ENCODE measurements at regions not wholly inside any gene's neighbourhood (a gene's known extent, or its start where the extent isn't known, plus 50 kb on each side); places are given as distances from the start of the nearest gene placed in this dataset.

DNA sequence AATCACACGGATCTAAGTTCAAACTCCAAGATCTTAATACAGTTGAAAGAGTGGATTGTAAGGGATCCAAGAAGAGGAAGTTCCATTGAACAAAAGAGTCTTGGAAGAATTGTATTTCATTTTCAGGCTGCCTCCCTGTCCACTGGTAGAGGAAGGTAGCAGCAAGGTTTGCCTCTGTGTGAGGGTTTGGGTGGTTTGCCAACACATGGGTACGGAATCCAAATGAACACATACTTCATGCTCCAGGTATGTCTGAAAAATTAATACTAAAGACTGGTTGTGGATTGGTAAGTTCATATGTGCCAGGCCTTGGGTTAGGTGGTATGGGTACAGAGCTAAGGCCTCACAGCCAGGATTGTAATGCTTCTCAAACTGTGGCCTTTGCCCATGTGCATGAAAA lies 523.6 kb upstream of the BOD1L1 start:
- Histone ChIP-seq H2BK12ac (ENCODE audit: insufficient read length, low read depth, low read length) (no peak overlapping the region), H4K5ac (ENCODE audit: insufficient read length, low read depth, low read length) (no peak overlapping the region), H2BK120ac (ENCODE audit: low read depth, low read length, poor library complexity, severe bottlenecking) (no peak overlapping the region), H3K79me1 (ENCODE audit: insufficient read depth, low read depth, low read length, poor library complexity, severe bottlenecking) (no peaks in the 10 kb centered on the region), H3K9ac (ENCODE audit: extremely low read depth, insufficient read length, low read length) (no peak overlapping the region), H3K4me2 (ENCODE audit: insufficient read depth, insufficient read length, low read length) (no peak overlapping the region), H2BK15ac (ENCODE audit: low read depth, low read length) (no peak overlapping the region), H2AFZ (ENCODE audit: low read length) (no peak overlapping the region), H3K18ac (ENCODE audit: insufficient read length, low read depth, low read length) (no peak overlapping the region), H3K56ac (ENCODE audit: insufficient read length, low read depth, low read length) (no peak overlapping the region), H3K23ac (ENCODE audit: insufficient read length, low read depth, low read length) (no peak overlapping the region), H3K9me3 (ENCODE audit: control insufficient read depth, low read depth, low read length) (no peaks in the 10 kb centered on the region), H3K27ac (ENCODE audit: insufficient read length, low read depth, low read length) (no peak overlapping the region), H4K20me1 (ENCODE audit: control insufficient read depth, insufficient read depth, insufficient read length) (no peaks in the 10 kb centered on the region), H3K14ac (ENCODE audit: insufficient read depth, low read length) (no peak overlapping the region), H2BK20ac (ENCODE audit: low read depth, low read length, poor library complexity, severe bottlenecking) (no peak overlapping the region), H3T11ph (ENCODE audit: low read length) (no peak overlapping the region), H3K4me1 (ENCODE audit: insufficient read depth, low read length) (no peaks in the 10 kb centered on the region; the same call in 1 of the 2 replicates), H3K79me2 (ENCODE audit: insufficient read depth, low read length) (no peaks in the 10 kb centered on the region), H3K4ac (ENCODE audit: low read depth, low read length) (no peak overlapping the region), H3K27me3 (ENCODE audit: insufficient read depth, low read length) (no peaks in the 10 kb centered on the region), H4K8ac (replicated peaks; ENCODE audit: insufficient read length, low read depth, low read length) (no peak overlapping the region), H2AK5ac (ENCODE audit: insufficient read length, low read length) (no peak overlapping the region), H4K91ac (ENCODE audit: insufficient read length, low read depth, low read length) (no peak overlapping the region), H3K23me2 (ENCODE audit: insufficient read length, low read depth, low read length, poor library complexity, severe bottlenecking) (no peaks in the 10 kb centered on the region), H2BK5ac (ENCODE audit: insufficient read length, low read length) (no peak overlapping the region)
- Mint-ChIP-seq H3K9me3 (no peaks in the 10 kb centered on the region), H3K27ac (no peak overlapping the region), H3K4me1 (peaks cover 0 to 3% of the 10 kb centered on the region in 2 experiments; a peak in 2 of 4 replicates), H3K4me3 (no peak overlapping the region), H3K27me3 (ENCODE audit: low read depth) (no peaks in the 10 kb centered on the region), H3K36me3 (ENCODE audit: insufficient read depth in 1 of 3, low read depth in 3 of 3) (no peaks in the 10 kb centered on the region)
- TF ChIP-seq, protein P1, sequence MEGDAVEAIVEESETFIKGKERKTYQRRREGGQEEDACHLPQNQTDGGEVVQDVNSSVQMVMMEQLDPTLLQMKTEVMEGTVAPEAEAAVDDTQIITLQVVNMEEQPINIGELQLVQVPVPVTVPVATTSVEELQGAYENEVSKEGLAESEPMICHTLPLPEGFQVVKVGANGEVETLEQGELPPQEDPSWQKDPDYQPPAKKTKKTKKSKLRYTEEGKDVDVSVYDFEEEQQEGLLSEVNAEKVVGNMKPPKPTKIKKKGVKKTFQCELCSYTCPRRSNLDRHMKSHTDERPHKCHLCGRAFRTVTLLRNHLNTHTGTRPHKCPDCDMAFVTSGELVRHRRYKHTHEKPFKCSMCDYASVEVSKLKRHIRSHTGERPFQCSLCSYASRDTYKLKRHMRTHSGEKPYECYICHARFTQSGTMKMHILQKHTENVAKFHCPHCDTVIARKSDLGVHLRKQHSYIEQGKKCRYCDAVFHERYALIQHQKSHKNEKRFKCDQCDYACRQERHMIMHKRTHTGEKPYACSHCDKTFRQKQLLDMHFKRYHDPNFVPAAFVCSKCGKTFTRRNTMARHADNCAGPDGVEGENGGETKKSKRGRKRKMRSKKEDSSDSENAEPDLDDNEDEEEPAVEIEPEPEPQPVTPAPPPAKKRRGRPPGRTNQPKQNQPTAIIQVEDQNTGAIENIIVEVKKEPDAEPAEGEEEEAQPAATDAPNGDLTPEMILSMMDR (conservative IDR thresholded peaks at IDR 0.05), result no peak
- no CpG with 5 or more reads among the region's 2 CpGs for WGBS (ENCODE audit: extremely low coverage, insufficient read length, low lambda C conversion rate)
- no peak for DNase-seq

All from H9 (cell line).